Motor neuron (in vitro differentiated cells): ENCODE measurements at regions not wholly inside any gene's neighbourhood (a gene's known extent, or its start where the extent isn't known, plus 50 kb on each side); places are given as distances from the start of the nearest gene placed in this dataset.
"Not testable (repeated sequence)": the region's sequence is repeated elsewhere in the genome, so short reads cannot be mapped to it uniquely, and the experiment has no call there.

Experiments used
- ATAC-seq, 8 experiments: fragments of 200-7000 bp; cut with Tn5 transposase; replicated peaks in 6 of 8; 2 replicates each; pipeline ENCODE4 v1.8.0; 2021; ENCODE audit warnings: mild to moderate bottlenecking in 8 of 8, moderate library complexity in 8 of 8
- H3K27ac ChIP-seq, 2 donors: fragments of 250-450 bp; sonication (Bioruptor Pico); 2 replicates each; pipeline ENCODE4 v1.9.0; 2021; ENCODE audit warnings: antibody characterized with exemption in 2 of 2, mild to moderate bottlenecking in 2 of 2, moderate library complexity in 1 of 2
- H3K4me1 ChIP-seq, 2 donors: fragments of 250-450 bp; sonication (Bioruptor Pico); replicated peaks in 1 of 2; 2 replicates each; pipeline ENCODE4 v1.6.1; 2021; ENCODE audit warnings: antibody characterized with exemption in 2 of 2, mild to moderate bottlenecking in 2 of 2, moderate library complexity in 1 of 2
- H3K4me3 ChIP-seq, 5 donors: fragments of 250-450 bp; sonication (Bioruptor Pico); 2 replicates each; pipeline ENCODE4 v1.9.0; 2021; ENCODE audit warnings: antibody characterized with exemption in 5 of 5, mild to moderate bottlenecking in 5 of 5, moderate library complexity in 4 of 5
- WGBS, 10 experiments: fragments of 450-650 bp; shearing (Covaris generic); methylation state at CpG; one replicate each; pipeline ENCODE4 v1.0.0; 2022; 5-methylcytosine and 5-hydroxymethylcytosine counted together
- in situ Hi-C, 9 experiments: fragments of 400-800 bp; cut with MboI; loops; one replicate each; pipeline ENCODE4 v1.15.0; 2021; ENCODE audit warnings: low sequenced_read_pairs in 9 of 9, low pct_unique_long_range_greater_than_20kb in 2 of 9; ENCODE audit not compliant: unreplicated experiment in 9 of 9

- Histone ChIP-seq H3K4me1 (no peaks in the 10 kb centered on the region), H3K4me3 (no peak overlapping the region), H3K27ac (no peak overlapping the region)
- in situ Hi-C loops: no loop called here
- no peak for ATAC-seq
- 25 to 96% (median 79%) methylated on average over 2 to 5 of the region's 5 CpGs; no CpG with 5 or more reads in 1 of the 10 experiments for WGBS, 10 experiments
Measured at GRCh38 chr15:62412686-62413085, 247.6 kb upstream of the C2CD4B start.

- WGBS, 10 experiments: 50 to 100% (median 93%) methylated on average over 3 to 5 of the region's 5 CpGs; no CpG with 5 or more reads in 5 of the 10 experiments
- Histone ChIP-seq H3K27ac (no peak overlapping the region), H3K4me3 (no peak overlapping the region), H3K4me1 (no peaks in the 10 kb centered on the region)
- ATAC-seq: peak in 3 of 8 experiments; percentile 69 to 75 (median 69)
- in situ Hi-C loops: no loop called here
Measured at GRCh38 chr15:62413153-62413552, 248.1 kb upstream of the C2CD4B start.

DNA sequence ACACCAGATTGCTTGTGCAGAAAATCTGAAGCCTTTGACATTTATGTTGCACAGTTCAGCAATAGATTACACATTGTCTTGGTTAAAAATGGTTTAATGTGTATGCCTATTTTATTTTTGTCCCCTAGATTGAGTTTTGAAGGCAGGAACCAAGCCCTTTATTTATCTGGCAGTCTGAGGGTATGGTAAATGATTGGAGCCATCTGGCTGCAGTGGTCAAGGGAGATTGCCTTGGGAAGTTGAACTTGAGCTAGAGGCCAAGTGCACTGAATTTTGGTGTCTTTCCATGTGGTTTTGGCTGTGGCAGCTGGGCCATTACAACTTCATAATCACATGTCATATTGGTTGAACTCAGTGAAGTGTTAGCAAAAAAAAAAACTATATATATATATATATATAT lies 248.7 kb upstream of the C2CD4B start:
- H3K4me3 ChIP-seq: no peak overlapping the region
- ATAC-seq: no peak
- no peak overlapping the region for H3K27ac ChIP-seq
- in situ Hi-C loops: no loop called here
- no peaks in the 10 kb centered on the region for H3K4me1 ChIP-seq

DNA sequence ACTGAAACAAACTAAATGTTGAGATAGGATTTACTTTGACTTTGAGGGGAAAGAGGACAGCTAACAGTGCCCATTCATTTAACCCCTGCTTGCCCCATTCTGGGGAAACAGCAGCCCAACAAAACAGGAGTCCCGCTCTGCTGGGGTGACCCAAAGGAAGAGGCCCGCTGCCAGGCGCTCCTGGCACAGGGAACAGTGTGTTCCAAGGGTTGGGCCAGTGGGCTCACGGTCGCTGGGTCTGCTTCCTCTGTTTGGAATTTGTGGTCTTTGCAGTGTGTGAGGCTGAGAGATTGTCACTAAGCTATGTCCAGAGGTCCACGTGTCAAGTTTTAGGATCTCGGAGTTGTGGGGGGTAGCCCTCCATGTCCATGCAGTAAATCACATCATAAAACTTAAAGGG lies 250.4 kb upstream of the C2CD4B start:
- in situ Hi-C loops: no loop called here
- 87 to 100% (median 97%) methylated on average over 1 to 7 of the region's 7 CpGs; no CpG with 5 or more reads in 2 of the 10 experiments for WGBS, 10 experiments
- no peak overlapping the region for H3K27ac ChIP-seq
- no peak overlapping the region for H3K4me3 ChIP-seq
- no peak for ATAC-seq
- H3K4me1 ChIP-seq: no peaks in the 10 kb centered on the region

- in situ Hi-C loops: no loop called here
- peak in 2 of 8 experiments; percentile 57 to 61 for ATAC-seq
- Histone ChIP-seq H3K27ac (no peak overlapping the region), H3K4me1 (no peaks in the 10 kb centered on the region), H3K4me3 (no peak overlapping the region)
- WGBS, 10 experiments: 31 to 83% (median 50%) methylated on average over 1 to 3 of the region's 3 CpGs; no CpG with 5 or more reads in 5 of the 10 experiments
Measured at GRCh38 chr15:62416526-62416925, 251.4 kb upstream of the C2CD4B start.

GRCh38 chr15:62417439-62417838 lies 252.4 kb upstream of the C2CD4B start:
- Histone ChIP-seq H3K4me3 (no peak overlapping the region), H3K27ac (no peak overlapping the region), H3K4me1 (no peaks in the 10 kb centered on the region)
- 17 to 100% (median 77%) methylated on average over 1 to 3 of the region's 3 CpGs; no CpG with 5 or more reads in 3 of the 10 experiments for WGBS, 10 experiments
- peak in 2 of 8 experiments; percentile 10 to 47 for ATAC-seq
- in situ Hi-C loops: no loop called here

DNA sequence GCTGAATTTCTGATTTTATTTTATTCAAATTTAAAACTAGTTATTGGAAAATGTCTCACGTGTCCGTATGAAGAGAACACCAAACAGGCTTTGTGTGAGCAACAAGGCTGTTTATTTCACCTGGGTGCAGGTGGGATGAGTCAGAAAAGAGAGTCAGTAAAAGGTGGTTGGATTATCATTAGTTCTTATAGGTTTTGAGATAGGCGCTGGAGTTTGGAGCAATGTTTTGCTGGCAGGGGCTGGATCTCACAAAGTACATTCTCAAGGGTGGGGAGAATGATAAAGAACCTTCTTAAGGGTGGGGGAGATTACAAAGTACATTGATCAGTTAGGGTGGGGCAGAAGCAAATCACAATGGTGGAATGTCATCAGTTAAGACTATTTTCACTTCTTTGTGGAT lies 253.4 kb upstream of the C2CD4B start:
- H3K27ac ChIP-seq, ATAC-seq, in situ Hi-C loops, H3K4me1 ChIP-seq, H3K4me3 ChIP-seq: not testable (repeated sequence)
- WGBS, 10 experiments: 70 to 100% (median 90%) methylated on average over 1 to 3 of the region's 3 CpGs; no CpG with 5 or more reads in 2 of the 10 experiments

- in situ Hi-C loops: no loop called here
- no peak overlapping the region for H3K4me3 ChIP-seq
- WGBS, 10 experiments: 17 to 83% (median 63%) methylated on average over 1 of the region's 2 CpGs; no CpG with 5 or more reads in 1 of the 10 experiments
- H3K4me1 ChIP-seq: no peaks in the 10 kb centered on the region
- no peak overlapping the region for H3K27ac ChIP-seq
- ATAC-seq: peak in 1 of 8 experiments; percentile 44
Measured at GRCh38 chr15:62419192-62419591, 254.1 kb upstream of the C2CD4B start.

- H3K4me1 ChIP-seq, ATAC-seq, in situ Hi-C loops, H3K27ac ChIP-seq, H3K4me3 ChIP-seq: not testable (repeated sequence)
- WGBS, 10 experiments: 63 to 100% (median 83%) methylated on average over 2 to 6 of the region's 6 CpGs; no CpG with 5 or more reads in 1 of the 10 experiments
Measured at GRCh38 chr15:62420371-62420770, 255.3 kb upstream of the C2CD4B start.

- Histone ChIP-seq H3K4me1 (no peaks in the 10 kb centered on the region), H3K27ac (no peak overlapping the region), H3K4me3 (no peak overlapping the region)
- ATAC-seq: no peak
- 86 to 100% (median 100%) methylated on average over 1 to 3 of the region's 3 CpGs; no CpG with 5 or more reads in 2 of the 10 experiments for WGBS, 10 experiments
- in situ Hi-C loops: no loop called here
Measured at GRCh38 chr15:62421289-62421688, 256.2 kb upstream of the C2CD4B start.

- H3K4me1 ChIP-seq: no peaks in the 10 kb centered on the region
- H3K27ac ChIP-seq: no peak overlapping the region
- in situ Hi-C loops: no loop called here
- peak in 1 of 8 experiments; percentile 80 for ATAC-seq
- 0 to 100% (median 90%) methylated on average over 1 to 3 of the region's 4 CpGs; no CpG with 5 or more reads in 4 of the 10 experiments for WGBS, 10 experiments
- H3K4me3 ChIP-seq: no peak overlapping the region
Measured at GRCh38 chr15:62426387-62426956, 261.4 kb upstream of the C2CD4B start.

GRCh38 chr15:62428259-62428658 lies 263.2 kb upstream of the C2CD4B start:
- H3K4me1 ChIP-seq: no peaks in the 10 kb centered on the region
- WGBS, 10 experiments: 87 to 100% (median 96%) methylated on average over 2 to 8 of the region's 8 CpGs; no CpG with 5 or more reads in 2 of the 10 experiments
- no peak for ATAC-seq
- H3K4me3 ChIP-seq: no peak overlapping the region
- in situ Hi-C loops: no loop called here
- H3K27ac ChIP-seq: no peak overlapping the region

DNA sequence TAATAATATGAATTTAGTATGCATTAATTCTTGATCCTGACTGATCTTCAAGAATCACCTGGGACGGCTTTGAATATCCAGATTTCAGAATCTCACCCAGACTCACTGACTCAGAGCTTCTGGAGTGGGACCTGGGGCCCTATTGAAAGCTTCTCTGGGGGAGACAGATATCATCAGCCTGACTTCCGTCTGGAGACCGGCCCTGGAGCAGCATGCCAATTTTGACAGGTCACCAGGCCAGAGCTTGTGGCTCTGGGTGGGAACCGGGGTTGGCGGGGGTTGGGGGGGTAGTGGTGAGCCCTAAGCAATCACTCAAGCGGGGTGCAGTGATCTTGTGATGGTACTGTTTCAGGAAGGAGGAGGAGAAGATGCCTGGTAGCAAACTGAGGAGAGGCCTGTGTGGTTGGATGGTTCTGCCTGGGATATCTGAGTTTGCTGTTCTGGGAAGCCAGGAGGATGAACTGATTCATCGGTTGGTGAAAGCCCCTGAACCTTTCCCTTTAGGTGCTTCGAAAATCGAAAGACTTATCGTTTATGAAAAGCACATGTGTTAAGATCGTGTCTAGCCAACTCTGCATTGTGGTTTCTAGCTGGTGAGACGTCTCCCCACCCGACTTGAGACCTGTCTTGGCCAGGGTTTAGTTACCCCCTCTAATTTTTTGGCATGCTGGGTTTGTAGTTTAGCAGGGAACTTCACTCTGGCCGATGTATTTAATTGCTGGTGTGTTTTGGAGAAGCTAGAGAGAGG lies 263.9 kb upstream of the C2CD4B start:
- no peak for ATAC-seq
- Histone ChIP-seq H3K4me1 (no peaks in the 10 kb centered on the region), H3K4me3 (no peak overlapping the region), H3K27ac (no peak overlapping the region)
- WGBS, 10 experiments: 72 to 100% (median 91%) methylated on average over 1 to 8 of the region's 14 CpGs; no CpG with 5 or more reads in 3 of the 10 experiments
- in situ Hi-C loops: no loop called here
